ENCODE measurements at regions not wholly inside any gene's neighbourhood (a gene's known extent, or its start where the extent isn't known, plus 50 kb on each side); places are given as distances from the start of the nearest gene placed in this dataset.

- no peak overlapping the region for H3K4me3 ChIP-seq
- no peaks in the 10 kb centered on the region for H3K9me3 ChIP-seq (ENCODE audit: insufficient read depth, low read depth)
- H3K4me1 ChIP-seq (replicated peaks; ENCODE audit: insufficient read depth), result no peaks in the 10 kb centered on the region
- no peaks in the 10 kb centered on the region for H3K79me2 ChIP-seq (ENCODE audit: low read depth)
- no peak for TF ChIP-seq EZH2 (IDR thresholded peaks at IDR 0.05; ENCODE audit: low read depth)
- no peak for TF ChIP-seq CTCF (conservative IDR thresholded peaks at IDR 0.05)
- H4K20me1 ChIP-seq (ENCODE audit: insufficient read depth), result no peaks in the 10 kb centered on the region
- H3K27ac ChIP-seq, result no peak overlapping the region
- BruUV-seq (replicated peaks), result no TSS peak
- DNase-seq, result no peak
- ChIA-PET CTCF (no interaction called here), POLR2A (ENCODE audit: unreplicated experiment) (no interaction called here)
- no peak overlapping the region for H3K4me2 ChIP-seq
- no peak overlapping the region for H2AFZ ChIP-seq
- H3F3A ChIP-seq (ENCODE audit: insufficient read depth, low read depth), result no peaks in the 10 kb centered on the region
- no peaks in the 10 kb centered on the region for H3K9me2 ChIP-seq (ENCODE audit: insufficient read depth)
- intact Hi-C loops (cut with micrococcal nuclease; ENCODE audit: unreplicated experiment), result loop anchor here (10.0 kb wide), 1 partner anchor 198 kb away; no protein-coding TSS in a partner anchor
- no peaks in the 10 kb centered on the region for H3K36me3 ChIP-seq (ENCODE audit: low read depth)
- H3K27me3 ChIP-seq (ENCODE audit: insufficient read depth, low read depth), result no peaks in the 10 kb centered on the region
Measured at GRCh38 chr21:38712664-38713063, 93.1 kb upstream of the ETS2 start.

- no peak overlapping the region for H3K27ac ChIP-seq
- intact Hi-C loops (cut with micrococcal nuclease; ENCODE audit: unreplicated experiment), result loop anchor here (10.0 kb wide), 1 partner anchor 199 kb away; no protein-coding TSS in a partner anchor
- H4K20me1 ChIP-seq (ENCODE audit: insufficient read depth), result no peaks in the 10 kb centered on the region
- H3F3A ChIP-seq (ENCODE audit: insufficient read depth, low read depth), result no peaks in the 10 kb centered on the region
- ChIA-PET CTCF (no interaction called here), POLR2A (ENCODE audit: unreplicated experiment) (no interaction called here)
- no peak for DNase-seq
- H3K9me3 ChIP-seq (ENCODE audit: insufficient read depth, low read depth), result no peaks in the 10 kb centered on the region
- H3K79me2 ChIP-seq (ENCODE audit: low read depth), result no peaks in the 10 kb centered on the region
- H3K9me2 ChIP-seq (ENCODE audit: insufficient read depth), result no peaks in the 10 kb centered on the region
- no TSS peak for BruUV-seq (replicated peaks)
- H3K4me1 ChIP-seq (replicated peaks; ENCODE audit: insufficient read depth), result no peaks in the 10 kb centered on the region
- H3K36me3 ChIP-seq (ENCODE audit: low read depth), result no peaks in the 10 kb centered on the region
- no peaks in the 10 kb centered on the region for H3K27me3 ChIP-seq (ENCODE audit: insufficient read depth, low read depth)
- no peak overlapping the region for H3K4me2 ChIP-seq
- H3K4me3 ChIP-seq, result no peak overlapping the region
- TF ChIP-seq EZH2 (IDR thresholded peaks at IDR 0.05; ENCODE audit: low read depth), result no peak
- no peak for TF ChIP-seq CTCF (conservative IDR thresholded peaks at IDR 0.05)
- no peak overlapping the region for H2AFZ ChIP-seq
Measured at GRCh38 chr21:38714039-38714817, 91.5 kb upstream of the ETS2 start.

GRCh38 chr21:38714999-38715398, 90.7 kb upstream of the ETS2 start:
- Histone ChIP-seq H3K36me3 (ENCODE audit: low read depth) (no peaks in the 10 kb centered on the region), H3K9me2 (ENCODE audit: insufficient read depth) (no peaks in the 10 kb centered on the region), H3K27ac (no peak overlapping the region), H3K9me3 (ENCODE audit: insufficient read depth, low read depth) (no peaks in the 10 kb centered on the region), H3K4me1 (replicated peaks; ENCODE audit: insufficient read depth) (no peaks in the 10 kb centered on the region), H3F3A (ENCODE audit: insufficient read depth, low read depth) (no peaks in the 10 kb centered on the region), H2AFZ (no peak overlapping the region), H4K20me1 (ENCODE audit: insufficient read depth) (no peaks in the 10 kb centered on the region), H3K4me3 (no peak overlapping the region), H3K27me3 (ENCODE audit: insufficient read depth, low read depth) (no peaks in the 10 kb centered on the region), H3K79me2 (ENCODE audit: low read depth) (no peaks in the 10 kb centered on the region), H3K4me2 (no peak overlapping the region)
- DNase-seq, result no peak
- intact Hi-C loops (cut with micrococcal nuclease; ENCODE audit: unreplicated experiment), result loop anchor here (10.0 kb wide), 1 partner anchor 200 kb away; no protein-coding TSS in a partner anchor
- BruUV-seq (replicated peaks), result no TSS peak
- no peak for TF ChIP-seq EZH2 (IDR thresholded peaks at IDR 0.05; ENCODE audit: low read depth)
- no peak for TF ChIP-seq CTCF (conservative IDR thresholded peaks at IDR 0.05)
- CTCF ChIA-PET, result no interaction called here
- POLR2A ChIA-PET (ENCODE audit: unreplicated experiment), result no interaction called here
